Lung (tissue), 11 donors: ENCODE measurements at regions not wholly inside any gene's neighbourhood (a gene's known extent, or its start where the extent isn't known, plus 50 kb on each side); places are given as distances from the start of the nearest gene placed in this dataset.

Experiments
- ATAC-seq: fragments of 200-7000 bp; cut with Tn5 transposase; one replicate; pipeline ENCODE4 v1.9.1; 2020; ENCODE audit warnings: moderate number of reproducible peaks; ENCODE audit not compliant: insufficient read depth, low FRiP score
- DNase-seq, 3 donors: peaks; one replicate each; pipeline ENCODE4 v3.0.0-alpha.2; 2013 to 2017
- H3K27ac ChIP-seq, 2 donors: one replicate each; pipeline ENCODE4 v1.5.1; 2013; ENCODE audit warnings: mild to moderate bottlenecking in 2 of 2, moderate library complexity in 2 of 2, control low read depth in 1 of 2, inconsistent platforms in 1 of 2, low read depth in 1 of 2, low read length in 1 of 2
- H3K27me3 ChIP-seq, 3 donors: one replicate each; pipeline ENCODE4 v1.5.1; 2013; ENCODE audit warnings: low read length in 2 of 3; ENCODE audit not compliant: control insufficient read depth in 3 of 3, insufficient read depth in 3 of 3
- H3K36me3 ChIP-seq, 4 donors: one replicate each; pipeline ENCODE4 v1.5.1; 2013; ENCODE audit warnings: low read length in 4 of 4, mild to moderate bottlenecking in 1 of 4, moderate library complexity in 1 of 4; ENCODE audit not compliant: control insufficient read depth in 4 of 4, insufficient read depth in 4 of 4
- H3K4me1 ChIP-seq, 5 donors: one replicate each; pipeline ENCODE4 v1.5.1; 2013; ENCODE audit warnings: low read length in 5 of 5, mild to moderate bottlenecking in 2 of 5, moderate library complexity in 1 of 5; ENCODE audit not compliant: control insufficient read depth in 5 of 5, insufficient read depth in 5 of 5
- H3K4me3 ChIP-seq: one replicate; pipeline ENCODE4 v1.5.1; 2013; ENCODE audit warnings: mild to moderate bottlenecking, control low read depth, moderate library complexity
- H3K9ac ChIP-seq, 2 donors: one replicate each; pipeline ENCODE4 v1.5.1; 2013; ENCODE audit warnings: low read length in 2 of 2, control low read depth in 1 of 2; ENCODE audit not compliant: insufficient read depth in 1 of 2
- H3K9me3 ChIP-seq, 4 donors: one replicate each; pipeline ENCODE4 v1.5.1; 2013; ENCODE audit warnings: low read length in 3 of 4, mild to moderate bottlenecking in 1 of 4, moderate library complexity in 1 of 4; ENCODE audit not compliant: control insufficient read depth in 4 of 4, insufficient read depth in 3 of 4
- WGBS, 2 donors: extraction: QIAGEN DNeasy Blood & Tissue Kit; methylation state at CpG; one replicate each; pipeline ENCODE4 v1.1.7; 2013; 5-methylcytosine and 5-hydroxymethylcytosine counted together
- TF ChIP-seq, protein P1 (sequence below): IDR thresholded peaks from 2 replicates; pipeline ENCODE4 v1.5.1; 2012; ENCODE audit warnings: mild to moderate bottlenecking; ENCODE audit errors: control extremely low read depth, extremely low read depth
- donor health status: control.
- donor health status: control.
- donor health status: Bipolar disorder and iron deficiency.
- donor health status: healthy.
- donor health status: DM: yes; HTN: yes; CAD: no.

- Histone ChIP-seq H3K36me3 (no peaks in the 10 kb centered on the region), H3K4me3 (no peak overlapping the region), H3K27ac (no peak overlapping the region), H3K4me1 (no peaks in the 10 kb centered on the region), H3K27me3 (no peaks in the 10 kb centered on the region), H3K9me3 (peaks cover 0 to 2% (median 0%) of the 10 kb centered on the region in 4 donors), H3K9ac (no peak overlapping the region)
- WGBS, 2 donors, result 57 to 59% methylated on average over 2 of the region's 2 CpGs
- TF ChIP-seq, protein P1, sequence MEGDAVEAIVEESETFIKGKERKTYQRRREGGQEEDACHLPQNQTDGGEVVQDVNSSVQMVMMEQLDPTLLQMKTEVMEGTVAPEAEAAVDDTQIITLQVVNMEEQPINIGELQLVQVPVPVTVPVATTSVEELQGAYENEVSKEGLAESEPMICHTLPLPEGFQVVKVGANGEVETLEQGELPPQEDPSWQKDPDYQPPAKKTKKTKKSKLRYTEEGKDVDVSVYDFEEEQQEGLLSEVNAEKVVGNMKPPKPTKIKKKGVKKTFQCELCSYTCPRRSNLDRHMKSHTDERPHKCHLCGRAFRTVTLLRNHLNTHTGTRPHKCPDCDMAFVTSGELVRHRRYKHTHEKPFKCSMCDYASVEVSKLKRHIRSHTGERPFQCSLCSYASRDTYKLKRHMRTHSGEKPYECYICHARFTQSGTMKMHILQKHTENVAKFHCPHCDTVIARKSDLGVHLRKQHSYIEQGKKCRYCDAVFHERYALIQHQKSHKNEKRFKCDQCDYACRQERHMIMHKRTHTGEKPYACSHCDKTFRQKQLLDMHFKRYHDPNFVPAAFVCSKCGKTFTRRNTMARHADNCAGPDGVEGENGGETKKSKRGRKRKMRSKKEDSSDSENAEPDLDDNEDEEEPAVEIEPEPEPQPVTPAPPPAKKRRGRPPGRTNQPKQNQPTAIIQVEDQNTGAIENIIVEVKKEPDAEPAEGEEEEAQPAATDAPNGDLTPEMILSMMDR, result no peak
- DNase-seq (no peak), ATAC-seq (no peak)
Measured at GRCh38 chr2:53268086-53268485, 499.5 kb upstream of the CHAC2 start.

DNA sequence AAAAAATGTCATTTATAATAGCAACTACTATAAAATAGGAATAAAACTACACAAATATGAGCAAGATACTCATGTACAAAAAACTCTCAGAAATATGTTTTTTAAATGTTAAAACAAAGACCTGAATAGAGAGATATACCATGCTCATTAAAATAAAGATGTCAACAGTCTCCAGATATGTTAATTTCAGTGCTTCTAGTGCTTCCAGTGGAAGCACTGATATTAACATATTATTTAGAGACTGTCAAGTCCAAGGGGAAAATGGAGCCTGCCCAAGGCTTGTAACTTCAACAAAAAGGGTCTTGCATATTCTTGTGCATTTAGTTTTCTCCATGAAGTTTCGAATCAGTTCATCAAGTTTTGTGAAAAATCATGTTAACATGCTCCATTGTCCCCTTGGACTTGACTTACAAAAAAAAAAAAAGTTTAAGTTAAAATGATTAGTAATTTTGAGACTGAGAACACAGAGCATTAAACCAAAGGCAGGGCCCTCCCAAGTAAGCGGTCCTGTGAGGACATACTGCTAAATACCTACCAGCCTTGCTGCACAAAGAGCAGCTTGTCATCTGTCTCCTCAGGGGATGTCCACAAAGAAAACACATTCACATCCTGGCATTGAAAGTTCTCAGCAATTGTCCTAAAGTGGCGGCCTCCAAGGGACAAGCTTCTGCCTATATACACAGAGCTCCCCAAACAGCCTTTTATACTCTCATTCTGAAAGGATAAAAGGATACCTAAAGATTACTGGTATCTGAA lies 501.9 kb upstream of the CHAC2 start:
- Histone ChIP-seq H3K9me3 (no peaks in the 10 kb centered on the region), H3K36me3 (no peaks in the 10 kb centered on the region), H3K27ac (no peak overlapping the region), H3K4me3 (no peak overlapping the region), H3K27me3 (no peaks in the 10 kb centered on the region), H3K4me1 (no peaks in the 10 kb centered on the region), H3K9ac (no peak overlapping the region)
- DNase-seq (peak in 1 of 3 donors; percentile 10), ATAC-seq (no peak)
- TF ChIP-seq, protein P1, result no peak
- WGBS, 2 donors, result 70 to 90% methylated on average over 3 of the region's 3 CpGs

DNA sequence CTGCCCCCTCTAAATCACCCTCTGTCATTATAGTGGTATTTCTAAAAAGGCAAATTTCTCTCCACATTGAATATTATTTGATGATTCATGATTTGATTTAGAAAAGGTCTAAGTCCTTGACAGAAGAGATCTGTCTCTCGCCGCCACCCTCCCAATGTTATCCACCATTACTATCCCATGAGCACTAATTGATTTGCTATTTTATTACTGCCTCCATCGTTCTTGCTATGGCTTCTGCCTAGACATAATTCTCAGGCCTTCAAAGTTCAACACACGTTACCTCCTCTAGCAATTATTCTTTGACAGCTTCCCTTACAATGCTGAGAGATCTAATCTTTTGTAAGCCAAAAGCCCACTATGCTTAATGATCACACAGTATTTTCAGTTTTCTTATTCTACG lies 507.0 kb upstream of the CHAC2 start:
- WGBS, 2 donors, result 91 to 93% methylated on average over 5 of the region's 5 CpGs
- DNase-seq (no peak), ATAC-seq (no peak)
- no peak overlapping the region for H3K27ac ChIP-seq
- peaks cover 0 to 4% (median 0%) of the 10 kb centered on the region in 4 donors for H3K9me3 ChIP-seq
- H3K4me3 ChIP-seq, result no peak overlapping the region
- no peaks in the 10 kb centered on the region for H3K27me3 ChIP-seq
- TF ChIP-seq, protein P1, result no peak
- H3K9ac ChIP-seq, result no peak overlapping the region
- H3K4me1 ChIP-seq, result no peaks in the 10 kb centered on the region
- H3K36me3 ChIP-seq, result no peaks in the 10 kb centered on the region
